ENCODE measurements at regions not wholly inside any gene's neighbourhood (a gene's known extent, or its start where the extent isn't known, plus 50 kb on each side); places are given as distances from the start of the nearest gene placed in this dataset.

DNA sequence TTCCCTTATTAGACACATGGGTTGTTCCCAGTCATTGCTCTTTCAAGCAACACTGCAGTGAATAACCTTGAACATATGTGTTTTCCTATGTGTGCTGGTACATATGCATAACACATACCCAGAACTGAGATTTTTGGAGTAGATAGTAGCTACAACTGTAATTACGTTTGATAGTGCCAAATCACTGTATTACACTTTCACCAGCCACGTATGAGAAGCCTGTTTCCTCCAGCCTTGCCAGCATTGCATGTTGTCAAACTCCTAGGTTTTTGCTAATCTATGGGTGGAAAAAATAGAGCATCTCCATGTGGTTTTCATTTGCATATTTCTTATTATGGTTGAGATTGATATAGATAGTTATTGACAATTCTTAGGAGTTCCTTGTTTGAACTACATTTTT is 56.5 kb upstream of the ACSL3 start:
- TF ChIP-seq ZSCAN16 (tag by site-specific recombination; IDR thresholded peaks at IDR 0.05): no peak
- TF ChIP-seq BCL11A (tag by site-specific recombination; IDR thresholded peaks at IDR 0.05; ENCODE audit: low read depth): no peak
- TF ChIP-seq ZFP3 (tag by site-specific recombination; IDR thresholded peaks at IDR 0.05; ENCODE audit: low read depth): no peak
- no peak for TF ChIP-seq ZNF266 (tag by site-specific recombination; IDR thresholded peaks at IDR 0.05; ENCODE audit: low read depth)
- TF ChIP-seq, protein P1, sequence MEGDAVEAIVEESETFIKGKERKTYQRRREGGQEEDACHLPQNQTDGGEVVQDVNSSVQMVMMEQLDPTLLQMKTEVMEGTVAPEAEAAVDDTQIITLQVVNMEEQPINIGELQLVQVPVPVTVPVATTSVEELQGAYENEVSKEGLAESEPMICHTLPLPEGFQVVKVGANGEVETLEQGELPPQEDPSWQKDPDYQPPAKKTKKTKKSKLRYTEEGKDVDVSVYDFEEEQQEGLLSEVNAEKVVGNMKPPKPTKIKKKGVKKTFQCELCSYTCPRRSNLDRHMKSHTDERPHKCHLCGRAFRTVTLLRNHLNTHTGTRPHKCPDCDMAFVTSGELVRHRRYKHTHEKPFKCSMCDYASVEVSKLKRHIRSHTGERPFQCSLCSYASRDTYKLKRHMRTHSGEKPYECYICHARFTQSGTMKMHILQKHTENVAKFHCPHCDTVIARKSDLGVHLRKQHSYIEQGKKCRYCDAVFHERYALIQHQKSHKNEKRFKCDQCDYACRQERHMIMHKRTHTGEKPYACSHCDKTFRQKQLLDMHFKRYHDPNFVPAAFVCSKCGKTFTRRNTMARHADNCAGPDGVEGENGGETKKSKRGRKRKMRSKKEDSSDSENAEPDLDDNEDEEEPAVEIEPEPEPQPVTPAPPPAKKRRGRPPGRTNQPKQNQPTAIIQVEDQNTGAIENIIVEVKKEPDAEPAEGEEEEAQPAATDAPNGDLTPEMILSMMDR (tag by site-specific recombination; IDR thresholded peaks at IDR 0.05): no peak
